ENCODE measurements at regions not wholly inside any gene's neighbourhood (a gene's known extent, or its start where the extent isn't known, plus 50 kb on each side); places are given as distances from the start of the nearest gene placed in this dataset.

DNA sequence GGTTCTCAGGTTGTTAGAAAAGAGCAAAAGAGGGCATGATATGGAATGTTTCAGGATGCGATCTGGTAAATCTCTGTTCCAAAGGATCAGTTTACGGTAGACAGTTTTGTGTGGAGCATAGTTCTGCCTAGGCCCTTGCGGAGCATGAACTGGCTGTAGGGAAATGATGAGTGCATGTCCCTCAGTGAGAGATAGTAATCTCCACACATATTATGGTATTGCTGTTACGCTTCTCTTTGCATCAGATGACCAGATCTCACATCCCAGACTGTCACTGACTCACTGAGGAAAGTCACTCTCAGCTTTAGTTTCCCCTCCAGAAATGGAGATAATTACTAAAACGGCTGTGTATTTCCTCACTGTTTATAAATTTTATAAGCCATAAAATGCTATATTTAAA, 836.0 kb downstream of the JRKL start:
- Histone ChIP-seq H3K4me3 (replicated peaks in 1 of 3; ENCODE audit: insufficient read depth in 1 of 3, low read depth in 1 of 3, low read length in 3 of 3) (no peak overlapping the region), H4K20me1 (replicated peaks; ENCODE audit: control insufficient read depth, extremely low read depth, insufficient read depth, low read length) (no peaks in the 10 kb centered on the region), H3K9me3 (replicated peaks; ENCODE audit: control insufficient read depth, insufficient read depth, low read length) (peaks cover 2% of the 10 kb centered on the region), H3K4me1 (ENCODE audit: control insufficient read depth, extremely low read depth, insufficient read depth, low read length) (no peaks in the 10 kb centered on the region), H3K9ac (replicated peaks; ENCODE audit: extremely low read depth, insufficient read depth, low read length) (no peak overlapping the region), H3K79me2 (ENCODE audit: control insufficient read depth, insufficient read depth, low read length) (no peaks in the 10 kb centered on the region), H3K36me3 (ENCODE audit: control insufficient read depth in 2 of 2, extremely low read depth in 1 of 2, insufficient read depth in 2 of 2, low read length in 2 of 2) (no peaks in the 10 kb centered on the region), H3K27ac (ENCODE audit: insufficient read depth, low read depth, low read length) (no peak overlapping the region), H3K27me3 (ENCODE audit: control insufficient read depth in 2 of 2, insufficient read depth in 2 of 2, low read length in 2 of 2) (no peaks in the 10 kb centered on the region), H3K4me2 (ENCODE audit: insufficient read depth, low read length) (no peak overlapping the region), H2AFZ (ENCODE audit: low read depth, low read length) (no peak overlapping the region), H3K9me1 (replicated peaks; ENCODE audit: control insufficient read depth, extremely low read depth, insufficient read depth, low read length) (no peaks in the 10 kb centered on the region)
- no peak for TF ChIP-seq MYC (IDR thresholded peaks at IDR 0.05; ENCODE audit: low read depth, low read length)
- TF ChIP-seq GATA2 (IDR thresholded peaks at IDR 0.05; ENCODE audit: insufficient read depth, insufficient read length, low read depth, low read length): no peak
- no peak for TF ChIP-seq POLR2AphosphoS5 (IDR thresholded peaks at IDR 0.05; ENCODE audit: insufficient read depth, low read depth, low read length)
- TF ChIP-seq, protein P1, sequence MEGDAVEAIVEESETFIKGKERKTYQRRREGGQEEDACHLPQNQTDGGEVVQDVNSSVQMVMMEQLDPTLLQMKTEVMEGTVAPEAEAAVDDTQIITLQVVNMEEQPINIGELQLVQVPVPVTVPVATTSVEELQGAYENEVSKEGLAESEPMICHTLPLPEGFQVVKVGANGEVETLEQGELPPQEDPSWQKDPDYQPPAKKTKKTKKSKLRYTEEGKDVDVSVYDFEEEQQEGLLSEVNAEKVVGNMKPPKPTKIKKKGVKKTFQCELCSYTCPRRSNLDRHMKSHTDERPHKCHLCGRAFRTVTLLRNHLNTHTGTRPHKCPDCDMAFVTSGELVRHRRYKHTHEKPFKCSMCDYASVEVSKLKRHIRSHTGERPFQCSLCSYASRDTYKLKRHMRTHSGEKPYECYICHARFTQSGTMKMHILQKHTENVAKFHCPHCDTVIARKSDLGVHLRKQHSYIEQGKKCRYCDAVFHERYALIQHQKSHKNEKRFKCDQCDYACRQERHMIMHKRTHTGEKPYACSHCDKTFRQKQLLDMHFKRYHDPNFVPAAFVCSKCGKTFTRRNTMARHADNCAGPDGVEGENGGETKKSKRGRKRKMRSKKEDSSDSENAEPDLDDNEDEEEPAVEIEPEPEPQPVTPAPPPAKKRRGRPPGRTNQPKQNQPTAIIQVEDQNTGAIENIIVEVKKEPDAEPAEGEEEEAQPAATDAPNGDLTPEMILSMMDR (IDR thresholded peaks at IDR 0.05; ENCODE audit: extremely low read depth in 1 of 2, insufficient read depth in 1 of 2, low read depth in 1 of 2, low read length in 2 of 2): no peak
- TF ChIP-seq POLR2A (IDR thresholded peaks at IDR 0.05; ENCODE audit: low read depth, low read length): no peak
- TF ChIP-seq EZH2 (IDR thresholded peaks at IDR 0.05; ENCODE audit: borderline replicate concordance, low read depth, low read length, severe bottlenecking): no peak
- TF ChIP-seq JUN (IDR thresholded peaks at IDR 0.05; ENCODE audit: borderline replicate concordance, insufficient read depth, insufficient read length, low read depth): no peak
- TF ChIP-seq FOS (IDR thresholded peaks at IDR 0.05; ENCODE audit: borderline replicate concordance, insufficient read depth, low read length): no peak
- TF ChIP-seq, protein P2, sequence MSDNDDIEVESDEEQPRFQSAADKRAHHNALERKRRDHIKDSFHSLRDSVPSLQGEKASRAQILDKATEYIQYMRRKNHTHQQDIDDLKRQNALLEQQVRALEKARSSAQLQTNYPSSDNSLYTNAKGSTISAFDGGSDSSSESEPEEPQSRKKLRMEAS (IDR thresholded peaks at IDR 0.05; ENCODE audit: insufficient read depth, insufficient read length): no peak
- FAIRE-seq: no peak
- BruUV-seq (replicated peaks): no TSS peak
- CTCF ChIA-PET: no interaction called here
- intact Hi-C loops (cut with micrococcal nuclease): no loop called here
- no peak for DNase-seq (ENCODE audit: low read depth, low spot score)
- dilution Hi-C loops (cut with MboI; ENCODE audit: extremely low pct_ligation_motif_present, low sequenced_read_pairs): no loop called here
- POLR2A ChIA-PET: no interaction called here

All from endothelial cell of umbilical vein (primary cell).